Astrocyte of the cerebellum (primary cell): ENCODE measurements at regions not wholly inside any gene's neighbourhood (a gene's known extent, or its start where the extent isn't known, plus 50 kb on each side); places are given as distances from the start of the nearest gene placed in this dataset.

Experiments
- DNase-seq: peaks from one replicate; pipeline ENCODE4 v3.0.0-alpha.2; 2011; ENCODE audit warnings: low read depth
- H3K4me3 ChIP-seq: 2 replicates; pipeline ENCODE4 v1.5.1; 2011; ENCODE audit warnings: mild to moderate bottlenecking, low read depth, low read length, moderate library complexity
- CTCF ChIP-seq: IDR thresholded peaks from 2 replicates; pipeline ENCODE4 v1.5.1; 2012; ENCODE audit warnings: low read length, low read depth, moderate library complexity, mild to moderate bottlenecking; ENCODE audit errors: missing control alignments
- in situ Hi-C: cut with HindIII; loops from 2 replicates; pipeline ENCODE4 v1.10.0; 2017; ENCODE audit warnings: low sequenced_read_pairs

DNA sequence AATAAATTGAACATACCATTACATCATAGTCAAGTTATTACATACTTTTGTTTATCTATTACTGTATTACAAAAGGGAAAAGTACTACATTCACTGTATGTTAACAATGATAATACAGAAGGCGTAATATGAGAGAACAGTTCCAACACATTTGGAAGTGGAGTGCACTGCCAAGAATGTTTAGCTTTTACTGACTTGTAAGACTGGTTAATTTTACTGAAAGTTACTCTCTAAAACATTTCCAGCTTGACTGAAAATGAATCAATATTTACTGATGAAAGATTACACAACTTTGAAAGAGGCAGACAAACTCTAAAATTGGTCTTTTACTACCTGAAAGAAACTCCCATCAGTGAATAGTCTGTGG lies 728.5 kb downstream of the FSCB start:
- in situ Hi-C loops = no loop called here

GRCh38 chr14:43765474-43765873 lies 741.6 kb downstream of the FSCB start:
- no peak for DNase-seq
- no peak overlapping the region for H3K4me3 ChIP-seq
- no peak for TF ChIP-seq CTCF
- in situ Hi-C loops = no loop called here

More for the DNA sequence above, 728.5 kb downstream of the FSCB start:
- no peak overlapping the region for H3K4me3 ChIP-seq
- no peak for DNase-seq
- TF ChIP-seq CTCF = no peak

- in situ Hi-C loops = no loop called here
- no peak overlapping the region for H3K4me3 ChIP-seq
- no peak for DNase-seq
- no peak for TF ChIP-seq CTCF
Measured at GRCh38 chr14:43764433-43764832, 742.6 kb downstream of the FSCB start.

GRCh38 chr14:43755707-43756106 lies 751.4 kb downstream of the FSCB start:
- no peak for DNase-seq
- in situ Hi-C loops = no loop called here
- H3K4me3 ChIP-seq = no peak overlapping the region
- no peak for TF ChIP-seq CTCF

GRCh38 chr14:43754838-43755237 lies 752.2 kb downstream of the FSCB start:
- no peak for TF ChIP-seq CTCF
- DNase-seq = no peak
- in situ Hi-C loops = no loop called here

GRCh38 chr14:43745746-43746145 lies 761.3 kb downstream of the FSCB start:
- in situ Hi-C loops = no loop called here
- no peak overlapping the region for H3K4me3 ChIP-seq
- DNase-seq = no peak
- no peak for TF ChIP-seq CTCF

More at GRCh38 chr14:43754838-43755237, 752.2 kb downstream of the FSCB start:
- H3K4me3 ChIP-seq = no peak overlapping the region

DNA sequence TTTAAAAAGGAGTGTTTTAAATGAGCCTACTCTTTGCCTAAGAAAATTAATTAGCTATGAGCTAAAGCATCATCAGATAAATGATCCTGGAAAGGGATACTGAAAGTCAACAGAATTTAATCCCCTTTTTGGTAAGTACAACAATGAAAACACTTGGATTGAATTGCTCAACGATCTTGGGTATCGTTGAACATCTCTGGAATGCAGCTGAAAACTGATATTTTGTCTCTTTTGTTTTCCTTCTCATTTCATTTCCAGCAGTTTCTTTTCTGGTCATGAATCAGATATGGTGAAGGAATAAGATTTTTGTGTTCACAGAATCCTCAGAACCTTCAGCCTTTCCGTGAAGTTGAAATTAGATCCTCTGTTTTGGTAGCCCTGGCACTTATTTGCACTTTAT lies 771.2 kb downstream of the FSCB start:
- in situ Hi-C loops = no loop called here
- H3K4me3 ChIP-seq = no peak overlapping the region
- DNase-seq = no peak
- TF ChIP-seq CTCF = no peak
